DOHH2 (cell line): ENCODE measurements at regions not wholly inside any gene's neighbourhood (a gene's known extent, or its start where the extent isn't known, plus 50 kb on each side); places are given as distances from the start of the nearest gene placed in this dataset.

Experiments used
- H3F3A ChIP-seq: fragments of 200-600 bp; sonication (generic), shearing (Covaris generic); 2 replicates; pipeline ENCODE4 v1.6.0; 2016; ENCODE audit warnings: antibody characterized with exemption, mild to moderate bottlenecking; ENCODE audit not compliant: control insufficient read depth, insufficient read depth
- H3K27ac ChIP-seq: fragments of 200-600 bp; sonication (generic); 2 replicates; pipeline ENCODE4 v1.5.1; 2014; ENCODE audit warnings: low read depth, mild to moderate bottlenecking, low read length, moderate library complexity
- H3K27me3 ChIP-seq: fragments of 200-600 bp; sonication (generic); 2 replicates; pipeline ENCODE4 v1.6.1; 2014; ENCODE audit warnings: mild to moderate bottlenecking, low read length, mixed read lengths; ENCODE audit not compliant: control insufficient read depth
- H3K36me3 ChIP-seq: fragments of 200-600 bp; sonication (generic); 2 replicates; pipeline ENCODE4 v1.6.1; 2014; ENCODE audit warnings: mild to moderate bottlenecking, low read length, moderate library complexity, mixed read lengths; ENCODE audit not compliant: control insufficient read depth
- H3K4me1 ChIP-seq: fragments of 200-600 bp; sonication (generic); 2 replicates; pipeline ENCODE4 v1.6.1; 2014; ENCODE audit warnings: mild to moderate bottlenecking, low read length, mixed read lengths; ENCODE audit not compliant: control insufficient read depth
- H3K4me2 ChIP-seq: fragments of 200-600 bp; sonication (generic); 2 replicates; pipeline ENCODE4 v1.6.0; 2014; ENCODE audit warnings: mild to moderate bottlenecking, low read length, moderate library complexity
- H3K4me3 ChIP-seq: fragments of 200-600 bp; sonication (generic); 2 replicates; pipeline ENCODE4 v1.5.1; 2014; ENCODE audit warnings: mild to moderate bottlenecking, low read length, mixed read lengths
- H3K79me2 ChIP-seq: fragments of 200-600 bp; sonication (generic); 2 replicates; pipeline ENCODE4 v1.6.1; 2014; ENCODE audit warnings: mild to moderate bottlenecking, low read length, mixed read lengths; ENCODE audit not compliant: control insufficient read depth
- H3K9me2 ChIP-seq: fragments of 200-600 bp; sonication (generic); replicated peaks from 2 replicates; pipeline ENCODE4 v1.6.1; 2014; ENCODE audit warnings: mild to moderate bottlenecking, low read length, mixed read lengths; ENCODE audit not compliant: control insufficient read depth
- H3K9me3 ChIP-seq: fragments of 200-600 bp; sonication (generic); 2 replicates; pipeline ENCODE4 v1.6.1; 2014; ENCODE audit warnings: antibody characterized with exemption, low read length, mixed read lengths; ENCODE audit not compliant: control insufficient read depth, insufficient read depth
- H4K20me1 ChIP-seq: fragments of 200-600 bp; sonication (generic); 2 replicates; pipeline ENCODE4 v1.6.0; 2014; ENCODE audit warnings: low read depth, mild to moderate bottlenecking, antibody characterized with exemption, low read length, moderate library complexity; ENCODE audit not compliant: control insufficient read depth, insufficient read depth
- EZH2phosphoT487 ChIP-seq: fragments of 200-600 bp; sonication (generic); IDR thresholded peaks from 2 replicates; pipeline ENCODE4 v1.6.1; 2017; ENCODE audit warnings: borderline replicate concordance, mild to moderate bottlenecking, antibody characterized with exemption, low read length, moderate library complexity, mixed read lengths
- TF ChIP-seq, protein P1 (sequence below): fragments of 200-600 bp; sonication (generic); IDR thresholded peaks from one replicate; pipeline ENCODE4 v1.5.1; 2014; ENCODE audit warnings: antibody characterized with exemption, mild to moderate bottlenecking, low read depth, low read length; ENCODE audit not compliant: poor library complexity, severe bottlenecking

GRCh38 chr12:75959060-75959459 lies 72.5 kb downstream of the PHLDA1 start:
- no peak overlapping the region; the same call in 1 of the 2 replicates for H3K4me2 ChIP-seq
- H3K4me3 ChIP-seq: no peak overlapping the region
- no peaks in the 10 kb centered on the region for H4K20me1 ChIP-seq
- H3K36me3 ChIP-seq: no peaks in the 10 kb centered on the region
- H3K79me2 ChIP-seq: no peaks in the 10 kb centered on the region
- no peaks in the 10 kb centered on the region for H3K9me3 ChIP-seq
- H3K27me3 ChIP-seq: no peaks in the 10 kb centered on the region
- no peaks in the 10 kb centered on the region for H3K9me2 ChIP-seq
- no peak overlapping the region for H3K27ac ChIP-seq
- H3F3A ChIP-seq: no peaks in the 10 kb centered on the region
- TF ChIP-seq EZH2phosphoT487: no peak
- H3K4me1 ChIP-seq: peaks cover 15% of the 10 kb centered on the region

- H3K4me1 ChIP-seq: peaks cover 13% of the 10 kb centered on the region
- TF ChIP-seq, protein P1, sequence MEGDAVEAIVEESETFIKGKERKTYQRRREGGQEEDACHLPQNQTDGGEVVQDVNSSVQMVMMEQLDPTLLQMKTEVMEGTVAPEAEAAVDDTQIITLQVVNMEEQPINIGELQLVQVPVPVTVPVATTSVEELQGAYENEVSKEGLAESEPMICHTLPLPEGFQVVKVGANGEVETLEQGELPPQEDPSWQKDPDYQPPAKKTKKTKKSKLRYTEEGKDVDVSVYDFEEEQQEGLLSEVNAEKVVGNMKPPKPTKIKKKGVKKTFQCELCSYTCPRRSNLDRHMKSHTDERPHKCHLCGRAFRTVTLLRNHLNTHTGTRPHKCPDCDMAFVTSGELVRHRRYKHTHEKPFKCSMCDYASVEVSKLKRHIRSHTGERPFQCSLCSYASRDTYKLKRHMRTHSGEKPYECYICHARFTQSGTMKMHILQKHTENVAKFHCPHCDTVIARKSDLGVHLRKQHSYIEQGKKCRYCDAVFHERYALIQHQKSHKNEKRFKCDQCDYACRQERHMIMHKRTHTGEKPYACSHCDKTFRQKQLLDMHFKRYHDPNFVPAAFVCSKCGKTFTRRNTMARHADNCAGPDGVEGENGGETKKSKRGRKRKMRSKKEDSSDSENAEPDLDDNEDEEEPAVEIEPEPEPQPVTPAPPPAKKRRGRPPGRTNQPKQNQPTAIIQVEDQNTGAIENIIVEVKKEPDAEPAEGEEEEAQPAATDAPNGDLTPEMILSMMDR: no peak
- no peak for TF ChIP-seq EZH2phosphoT487
- no peaks in the 10 kb centered on the region for H3K79me2 ChIP-seq
- no peak overlapping the region for H3K4me3 ChIP-seq
- no peaks in the 10 kb centered on the region for H3K9me3 ChIP-seq
- H3K36me3 ChIP-seq: no peaks in the 10 kb centered on the region
- H3K9me2 ChIP-seq: no peaks in the 10 kb centered on the region
- no peaks in the 10 kb centered on the region for H4K20me1 ChIP-seq
- no peaks in the 10 kb centered on the region for H3F3A ChIP-seq
- no peak overlapping the region for H3K4me2 ChIP-seq
- H3K27ac ChIP-seq: no peak overlapping the region
- no peaks in the 10 kb centered on the region for H3K27me3 ChIP-seq
These were observed 76.3 kb downstream of the PHLDA1 start for GRCh38 chr12:75955251-75955650.

- Histone ChIP-seq H3K4me2 (no peak overlapping the region), H3K9me3 (no peaks in the 10 kb centered on the region), H3K36me3 (no peaks in the 10 kb centered on the region), H3K4me1 (peaks cover 8% of the 10 kb centered on the region), H3K79me2 (no peaks in the 10 kb centered on the region), H3K27me3 (no peaks in the 10 kb centered on the region), H4K20me1 (no peaks in the 10 kb centered on the region), H3F3A (no peaks in the 10 kb centered on the region), H3K27ac (no peak overlapping the region), H3K9me2 (no peaks in the 10 kb centered on the region), H3K4me3 (no peak overlapping the region)
- TF ChIP-seq, protein P1: no peak
- TF ChIP-seq EZH2phosphoT487: no peak
These were observed 76.8 kb downstream of the PHLDA1 start for GRCh38 chr12:75954749-75955148.

- Histone ChIP-seq H3K4me3 (no peak overlapping the region), H3K9me2 (no peaks in the 10 kb centered on the region), H3K4me2 (no peak overlapping the region), H3F3A (no peaks in the 10 kb centered on the region), H3K27me3 (no peaks in the 10 kb centered on the region), H4K20me1 (no peaks in the 10 kb centered on the region), H3K9me3 (no peaks in the 10 kb centered on the region), H3K4me1 (peaks cover under 1% of the 10 kb centered on the region), H3K36me3 (no peaks in the 10 kb centered on the region), H3K79me2 (no peaks in the 10 kb centered on the region), H3K27ac (no peak overlapping the region)
- no peak for TF ChIP-seq EZH2phosphoT487
- TF ChIP-seq, protein P1: no peak
These were observed 77.5 kb downstream of the PHLDA1 start for GRCh38 chr12:75954041-75954440.
